Stomach (tissue), 4 donors: ENCODE measurements at regions not wholly inside any gene's neighbourhood (a gene's known extent, or its start where the extent isn't known, plus 50 kb on each side); places are given as distances from the start of the nearest gene placed in this dataset.

ENCODE experiments used
- EP300 ChIP-seq: sonication (generic); formaldehyde crosslinking; IDR thresholded peaks from one replicate; pipeline ENCODE4 v1.6.1; 2017; ENCODE audit warnings: antibody characterized with exemption
- POLR2A ChIP-seq, 4 donors: fragments of 450-650 bp; IDR thresholded peaks; one replicate each; pipeline ENCODE4 v1.6.1; 2016; ENCODE audit warnings: antibody characterized with exemption in 4 of 4, control low read depth in 2 of 4, mild to moderate bottlenecking in 1 of 4, moderate library complexity in 1 of 4
- POLR2AphosphoS5 ChIP-seq, 3 donors: sonication (generic); formaldehyde crosslinking; IDR thresholded peaks; one replicate each; pipeline ENCODE4 v1.6.1; 2016; ENCODE audit warnings: antibody characterized with exemption in 3 of 3
- TF ChIP-seq, protein P1 (sequence below), 7 experiments: fragments of 450-650 bp in 4 of 7; fragments of 200-600 bp in 3 of 7; sonication (generic) in 3 of 7; IDR thresholded peaks; one replicate each; pipeline ENCODE4 v1.5.1; 2016 to 2019; ENCODE audit warnings: antibody characterized with exemption in 7 of 7, control low read depth in 2 of 7, mild to moderate bottlenecking in 1 of 7

- TF ChIP-seq, protein P1, sequence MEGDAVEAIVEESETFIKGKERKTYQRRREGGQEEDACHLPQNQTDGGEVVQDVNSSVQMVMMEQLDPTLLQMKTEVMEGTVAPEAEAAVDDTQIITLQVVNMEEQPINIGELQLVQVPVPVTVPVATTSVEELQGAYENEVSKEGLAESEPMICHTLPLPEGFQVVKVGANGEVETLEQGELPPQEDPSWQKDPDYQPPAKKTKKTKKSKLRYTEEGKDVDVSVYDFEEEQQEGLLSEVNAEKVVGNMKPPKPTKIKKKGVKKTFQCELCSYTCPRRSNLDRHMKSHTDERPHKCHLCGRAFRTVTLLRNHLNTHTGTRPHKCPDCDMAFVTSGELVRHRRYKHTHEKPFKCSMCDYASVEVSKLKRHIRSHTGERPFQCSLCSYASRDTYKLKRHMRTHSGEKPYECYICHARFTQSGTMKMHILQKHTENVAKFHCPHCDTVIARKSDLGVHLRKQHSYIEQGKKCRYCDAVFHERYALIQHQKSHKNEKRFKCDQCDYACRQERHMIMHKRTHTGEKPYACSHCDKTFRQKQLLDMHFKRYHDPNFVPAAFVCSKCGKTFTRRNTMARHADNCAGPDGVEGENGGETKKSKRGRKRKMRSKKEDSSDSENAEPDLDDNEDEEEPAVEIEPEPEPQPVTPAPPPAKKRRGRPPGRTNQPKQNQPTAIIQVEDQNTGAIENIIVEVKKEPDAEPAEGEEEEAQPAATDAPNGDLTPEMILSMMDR (IDR thresholded peaks at IDR 0.05): no peak
- TF ChIP-seq POLR2AphosphoS5 (IDR thresholded peaks at IDR 0.05) (no peak), EP300 (no peak), POLR2A (IDR thresholded peaks at IDR 0.05) (no peak)
Measured at GRCh38 chr11:109326781-109327180, 95.2 kb upstream of the C11orf87 start.
